Loucy (cell line): ENCODE measurements at regions not wholly inside any gene's neighbourhood (a gene's known extent, or its start where the extent isn't known, plus 50 kb on each side); places are given as distances from the start of the nearest gene placed in this dataset.

Source experiments
- H2AFZ ChIP-seq: fragments of 200-600 bp; sonication (generic); 2 replicates; pipeline ENCODE4 v1.6.0; 2016; ENCODE audit warnings: antibody characterized with exemption, mild to moderate bottlenecking, low read length, moderate library complexity
- H3F3A ChIP-seq: fragments of 200-600 bp; 2 replicates; pipeline ENCODE4 v1.6.0; 2016; ENCODE audit warnings: antibody characterized with exemption, low read depth, mild to moderate bottlenecking
- H3K27me3 ChIP-seq: fragments of 200-600 bp; sonication (generic); 2 replicates; pipeline ENCODE4 v1.6.1; 2014; ENCODE audit warnings: low read length, mild to moderate bottlenecking; ENCODE audit not compliant: insufficient read depth, poor library complexity, severe bottlenecking
- H3K36me3 ChIP-seq: fragments of 200-600 bp; sonication (generic); 2 replicates; pipeline ENCODE4 v1.6.1; 2016; ENCODE audit warnings: low read length; ENCODE audit not compliant: insufficient read depth
- H3K4me1 ChIP-seq: fragments of 200-600 bp; sonication (generic); 2 replicates; pipeline ENCODE4 v1.5.1; 2014; ENCODE audit warnings: low read length, mild to moderate bottlenecking; ENCODE audit not compliant: insufficient read depth, poor library complexity, severe bottlenecking
- H3K4me2 ChIP-seq: fragments of 200-600 bp; sonication (generic); 2 replicates; pipeline ENCODE4 v1.6.0; 2014; ENCODE audit warnings: antibody characterized with exemption, low read length, low read depth, mild to moderate bottlenecking; ENCODE audit not compliant: poor library complexity, severe bottlenecking
- H3K4me3 ChIP-seq: fragments of 200-600 bp; sonication (generic); 2 replicates; pipeline ENCODE4 v1.5.1; 2014; ENCODE audit warnings: low read length, mild to moderate bottlenecking, mixed read lengths; ENCODE audit not compliant: poor library complexity, severe bottlenecking
- H3K79me2 ChIP-seq: fragments of 200-600 bp; sonication (generic); 2 replicates; pipeline ENCODE4 v1.6.1; 2014; ENCODE audit warnings: low read length; ENCODE audit not compliant: insufficient read depth
- H3K9ac ChIP-seq: fragments of 200-600 bp; sonication (generic); 2 replicates; pipeline ENCODE4 v1.6.0; 2014; ENCODE audit warnings: mild to moderate bottlenecking, low read depth, low read length, moderate library complexity; ENCODE audit not compliant: poor library complexity, severe bottlenecking
- H3K9me2 ChIP-seq: fragments of 200-600 bp; sonication (generic); replicated peaks from 2 replicates; pipeline ENCODE4 v1.6.1; 2016; ENCODE audit warnings: low read depth, low read length, mixed read lengths
- H3K9me3 ChIP-seq: fragments of 200-600 bp; sonication (generic); 2 replicates; pipeline ENCODE4 v1.6.1; 2014; ENCODE audit warnings: mild to moderate bottlenecking, antibody characterized with exemption, low read length, low read depth; ENCODE audit not compliant: insufficient read depth
- H4K20me1 ChIP-seq: fragments of 200-600 bp; sonication (generic); 2 replicates; pipeline ENCODE4 v1.6.0; 2014; ENCODE audit warnings: antibody characterized with exemption, low read length, mild to moderate bottlenecking; ENCODE audit not compliant: insufficient read depth, poor library complexity, severe bottlenecking
- CTCF ChIP-seq: fragments of 200-600 bp; sonication (generic); conservative IDR thresholded peaks from 2 replicates; pipeline ENCODE4 v1.5.1; 2014; ENCODE audit warnings: mild to moderate bottlenecking, antibody characterized with exemption, low read length
- EZH2phosphoT487 ChIP-seq: fragments of 200-600 bp; IDR thresholded peaks from 2 replicates; pipeline ENCODE4 v1.6.1; 2018; ENCODE audit warnings: antibody characterized with exemption, mild to moderate bottlenecking, moderate library complexity, borderline replicate concordance

- TF ChIP-seq EZH2phosphoT487 (no peak), CTCF (no peak)
- H3K36me3 ChIP-seq: no peaks in the 10 kb centered on the region
- H3K4me2 ChIP-seq: no peak overlapping the region
- H3F3A ChIP-seq: no peaks in the 10 kb centered on the region
- H3K9me3 ChIP-seq: no peaks in the 10 kb centered on the region
- no peaks in the 10 kb centered on the region for H3K27me3 ChIP-seq
- no peak overlapping the region for H2AFZ ChIP-seq
- H4K20me1 ChIP-seq: no peaks in the 10 kb centered on the region
- H3K9ac ChIP-seq: no peak overlapping the region
- H3K9me2 ChIP-seq: no peaks in the 10 kb centered on the region
- no peak overlapping the region for H3K4me3 ChIP-seq
- no peaks in the 10 kb centered on the region for H3K79me2 ChIP-seq
- no peaks in the 10 kb centered on the region for H3K4me1 ChIP-seq
Measured at GRCh38 chr9:1256178-1256577, 206.0 kb downstream of the DMRT2 start.

GRCh38 chr9:1261266-1261665 is 211.1 kb downstream of the DMRT2 start:
- Histone ChIP-seq H3K9me2 (no peaks in the 10 kb centered on the region), H3K4me3 (no peak overlapping the region), H4K20me1 (no peaks in the 10 kb centered on the region), H3F3A (no peaks in the 10 kb centered on the region), H3K9me3 (no peaks in the 10 kb centered on the region), H3K36me3 (no peaks in the 10 kb centered on the region), H3K27me3 (no peaks in the 10 kb centered on the region), H3K79me2 (no peaks in the 10 kb centered on the region), H3K4me2 (no peak overlapping the region), H3K9ac (no peak overlapping the region), H3K4me1 (no peaks in the 10 kb centered on the region), H2AFZ (no peak overlapping the region)
- TF ChIP-seq CTCF (no peak), EZH2phosphoT487 (no peak)

GRCh38 chr9:1261879-1262766 is 212.0 kb downstream of the DMRT2 start:
- Histone ChIP-seq H3K4me3 (no peak overlapping the region), H3K9me2 (no peaks in the 10 kb centered on the region), H3K79me2 (no peaks in the 10 kb centered on the region), H2AFZ (no peak overlapping the region), H3K27me3 (no peaks in the 10 kb centered on the region), H3K9me3 (no peaks in the 10 kb centered on the region), H3K4me2 (no peak overlapping the region), H4K20me1 (no peaks in the 10 kb centered on the region), H3K9ac (no peak overlapping the region), H3K4me1 (no peaks in the 10 kb centered on the region), H3K36me3 (no peaks in the 10 kb centered on the region), H3F3A (no peaks in the 10 kb centered on the region)
- TF ChIP-seq EZH2phosphoT487 (no peak), CTCF (no peak)
